IPS-20b (cell line): ENCODE measurements at regions not wholly inside any gene's neighbourhood (a gene's known extent, or its start where the extent isn't known, plus 50 kb on each side); places are given as distances from the start of the nearest gene placed in this dataset.

Experiments used
- H3K27ac ChIP-seq: one replicate; pipeline ENCODE4 v1.5.1; 2013; ENCODE audit warnings: low read length
- H3K27me3 ChIP-seq: 2 replicates; pipeline ENCODE4 v1.6.1; 2013; ENCODE audit warnings: mild to moderate bottlenecking, low read length, inconsistent platforms; ENCODE audit not compliant: insufficient read depth
- H3K36me3 ChIP-seq: 2 replicates; pipeline ENCODE4 v1.6.1; 2013; ENCODE audit warnings: low read depth, mild to moderate bottlenecking, inconsistent platforms, low read length, moderate library complexity; ENCODE audit not compliant: insufficient read depth
- H3K4me1 ChIP-seq: 2 replicates; pipeline ENCODE4 v1.6.1; 2013; ENCODE audit warnings: mild to moderate bottlenecking, control low read depth, inconsistent platforms, low read length, moderate library complexity; ENCODE audit not compliant: insufficient read depth
- H3K4me3 ChIP-seq: 2 replicates; pipeline ENCODE4 v1.5.1; 2013; ENCODE audit warnings: mild to moderate bottlenecking, low read length, inconsistent platforms
- H3K9ac ChIP-seq: 2 replicates; pipeline ENCODE4 v1.6.1; 2013; ENCODE audit warnings: low read depth, mild to moderate bottlenecking, inconsistent platforms, low read length, moderate library complexity
- H3K9me3 ChIP-seq: 2 replicates; pipeline ENCODE4 v1.6.1; 2013; ENCODE audit warnings: mild to moderate bottlenecking, low read depth, low read length, inconsistent platforms; ENCODE audit not compliant: insufficient read depth

GRCh38 chr18:72412927-72413326 lies 131.2 kb downstream of the CBLN2 start:
- H3K9me3 ChIP-seq: no peaks in the 10 kb centered on the region
- H3K4me1 ChIP-seq: no peaks in the 10 kb centered on the region
- H3K4me3 ChIP-seq: no peak overlapping the region
- H3K27me3 ChIP-seq: no peaks in the 10 kb centered on the region
- no peak overlapping the region for H3K27ac ChIP-seq
- H3K9ac ChIP-seq: no peak overlapping the region
- no peaks in the 10 kb centered on the region for H3K36me3 ChIP-seq

DNA sequence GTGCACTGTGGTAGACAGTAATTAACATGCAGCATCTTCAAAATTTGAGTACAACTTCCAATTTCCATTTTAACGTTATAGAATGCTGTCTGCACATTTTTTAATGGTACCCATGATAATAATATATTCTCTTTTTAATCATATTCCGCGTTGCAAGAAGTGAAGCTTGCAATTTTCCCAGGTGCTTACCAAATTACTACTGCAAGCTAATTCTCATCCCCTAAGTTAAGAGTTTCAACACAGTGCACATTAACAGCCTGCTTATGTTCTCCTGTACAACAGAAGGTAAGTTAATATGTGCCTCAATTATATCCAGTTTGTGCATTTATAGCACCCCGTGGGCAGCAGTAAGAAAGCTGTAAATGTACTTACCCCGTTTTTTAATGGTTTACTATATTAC lies 132.9 kb downstream of the CBLN2 start:
- no peak overlapping the region for H3K9ac ChIP-seq
- H3K4me3 ChIP-seq: no peak overlapping the region
- H3K27ac ChIP-seq: no peak overlapping the region
- H3K4me1 ChIP-seq: no peaks in the 10 kb centered on the region
- H3K27me3 ChIP-seq: no peaks in the 10 kb centered on the region
- H3K9me3 ChIP-seq: 0 out of 2 replicates have a peak, but pooled peaks cover 4% of the 10 kb centered on the region
- H3K36me3 ChIP-seq: no peaks in the 10 kb centered on the region

DNA sequence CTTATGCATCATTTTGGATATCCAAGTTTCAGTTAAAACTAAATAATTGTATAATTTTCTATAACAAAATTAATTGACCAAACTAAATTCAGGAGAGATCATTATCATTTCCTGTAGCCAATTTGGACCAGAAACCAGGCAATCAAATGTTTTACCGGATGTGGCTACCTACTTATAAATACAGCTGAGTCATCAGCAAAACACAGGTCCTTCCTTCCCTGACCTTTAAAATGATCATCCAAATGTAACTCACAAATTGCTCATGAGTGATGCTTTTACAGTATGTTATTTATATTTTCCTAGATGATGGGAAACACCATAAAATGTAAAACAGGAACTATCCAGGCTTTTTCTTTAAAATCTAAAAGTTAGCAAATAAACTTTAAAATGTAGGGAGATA lies 133.7 kb downstream of the CBLN2 start:
- Histone ChIP-seq H3K4me3 (no peak overlapping the region), H3K36me3 (no peaks in the 10 kb centered on the region), H3K27me3 (no peaks in the 10 kb centered on the region), H3K9me3 (0 out of 2 replicates have a peak, but pooled peaks cover 4% of the 10 kb centered on the region), H3K27ac (no peak overlapping the region), H3K9ac (no peak overlapping the region), H3K4me1 (no peaks in the 10 kb centered on the region)

GRCh38 chr18:72409903-72410302 lies 134.2 kb downstream of the CBLN2 start:
- Histone ChIP-seq H3K9ac (no peak overlapping the region), H3K4me1 (no peaks in the 10 kb centered on the region), H3K27me3 (no peaks in the 10 kb centered on the region), H3K27ac (no peak overlapping the region), H3K4me3 (no peak overlapping the region), H3K36me3 (no peaks in the 10 kb centered on the region), H3K9me3 (0 out of 2 replicates have a peak, but pooled peaks cover 4% of the 10 kb centered on the region)

- Histone ChIP-seq H3K4me1 (no peaks in the 10 kb centered on the region), H3K4me3 (no peak overlapping the region), H3K9ac (no peak overlapping the region), H3K27me3 (no peaks in the 10 kb centered on the region), H3K36me3 (no peaks in the 10 kb centered on the region), H3K27ac (no peak overlapping the region), H3K9me3 (0 out of 2 replicates have a peak, but pooled peaks cover 4% of the 10 kb centered on the region)
These were observed 137.1 kb downstream of the CBLN2 start for GRCh38 chr18:72407048-72407447.

DNA sequence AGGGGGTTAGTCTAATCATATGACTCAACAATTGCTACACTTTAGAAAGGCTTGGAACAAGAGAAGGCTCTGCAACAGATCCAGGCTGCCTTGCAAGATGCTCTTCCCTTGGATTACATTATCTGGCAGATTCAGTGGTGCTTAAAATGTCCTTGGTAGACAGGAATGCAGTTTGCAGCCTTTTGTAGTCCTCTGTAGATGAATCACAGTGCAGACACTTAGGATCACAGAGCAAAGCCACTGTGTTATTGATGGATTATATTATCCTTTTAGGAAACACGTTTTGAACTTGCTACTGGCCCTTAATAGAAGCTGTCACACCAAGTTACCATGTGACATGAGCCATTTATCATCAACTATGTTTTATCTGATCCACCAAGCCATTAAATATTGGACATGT lies 152.2 kb downstream of the CBLN2 start:
- Histone ChIP-seq H3K9ac (no peak overlapping the region), H3K27ac (no peak overlapping the region), H3K4me1 (no peaks in the 10 kb centered on the region), H3K27me3 (no peaks in the 10 kb centered on the region), H3K36me3 (no peaks in the 10 kb centered on the region), H3K4me3 (no peak overlapping the region), H3K9me3 (no peaks in the 10 kb centered on the region)

DNA sequence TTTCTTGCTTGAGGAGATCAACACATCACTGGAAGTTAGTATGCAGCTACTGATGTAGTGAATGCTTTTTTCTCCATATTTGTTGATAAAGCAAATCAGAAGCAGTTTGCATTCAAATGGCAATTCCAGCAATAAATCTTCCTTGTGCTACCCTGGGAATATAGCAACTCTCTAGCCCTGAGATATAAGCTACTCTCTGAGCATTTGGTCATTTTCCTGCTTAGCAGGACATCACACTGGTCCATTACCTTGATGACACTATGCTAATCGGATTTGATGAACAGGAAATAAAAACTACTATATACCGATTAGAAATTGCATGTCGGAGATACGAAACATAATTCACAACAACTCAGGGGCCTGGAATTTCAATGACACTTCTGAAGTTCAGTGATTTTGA lies 152.7 kb downstream of the CBLN2 start:
- Histone ChIP-seq H3K9ac (no peak overlapping the region), H3K9me3 (no peaks in the 10 kb centered on the region), H3K4me3 (no peak overlapping the region), H3K36me3 (no peaks in the 10 kb centered on the region), H3K27ac (no peak overlapping the region), H3K4me1 (no peaks in the 10 kb centered on the region), H3K27me3 (no peaks in the 10 kb centered on the region)

DNA sequence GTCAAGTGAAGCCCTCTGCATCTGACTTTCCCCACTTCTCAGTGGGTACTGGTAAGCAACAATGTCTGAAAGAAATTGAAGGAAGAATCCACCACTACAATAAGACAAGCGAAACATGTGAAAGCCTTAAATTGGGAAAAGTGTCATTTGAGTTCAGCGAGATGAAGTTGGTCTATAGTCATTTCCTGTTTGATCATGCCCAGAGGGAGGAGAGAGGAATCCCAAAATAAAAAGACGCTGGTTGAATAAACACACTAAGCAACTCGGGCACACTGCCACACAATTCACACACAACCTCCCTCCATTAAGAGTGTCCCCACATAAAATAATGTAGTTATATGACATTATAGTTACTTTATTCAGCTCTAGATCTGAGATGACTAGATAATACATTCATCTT lies 166.1 kb downstream of the CBLN2 start:
- Histone ChIP-seq H3K27ac (no peak overlapping the region), H3K27me3 (no peaks in the 10 kb centered on the region), H3K36me3 (no peaks in the 10 kb centered on the region), H3K4me1 (no peaks in the 10 kb centered on the region), H3K9me3 (no peaks in the 10 kb centered on the region), H3K4me3 (no peak overlapping the region), H3K9ac (no peak overlapping the region)

GRCh38 chr18:72376256-72376655 lies 167.9 kb downstream of the CBLN2 start:
- no peaks in the 10 kb centered on the region for H3K36me3 ChIP-seq
- no peak overlapping the region for H3K4me3 ChIP-seq
- no peak overlapping the region for H3K27ac ChIP-seq

GRCh38 chr18:72375618-72376017 lies 168.5 kb downstream of the CBLN2 start:
- Histone ChIP-seq H3K4me3 (no peak overlapping the region), H3K27ac (no peak overlapping the region), H3K4me1 (no peaks in the 10 kb centered on the region), H3K27me3 (no peaks in the 10 kb centered on the region), H3K9me3 (peaks cover 14% of the 10 kb centered on the region; the same call in 1 of the 2 replicates), H3K36me3 (no peaks in the 10 kb centered on the region), H3K9ac (no peak overlapping the region)

More at GRCh38 chr18:72376256-72376655, 167.9 kb downstream of the CBLN2 start:
- H3K9ac ChIP-seq: no peak overlapping the region
- no peaks in the 10 kb centered on the region for H3K27me3 ChIP-seq
- H3K4me1 ChIP-seq: no peaks in the 10 kb centered on the region
- H3K9me3 ChIP-seq: peaks cover 8% of the 10 kb centered on the region; the same call in 1 of the 2 replicates

DNA sequence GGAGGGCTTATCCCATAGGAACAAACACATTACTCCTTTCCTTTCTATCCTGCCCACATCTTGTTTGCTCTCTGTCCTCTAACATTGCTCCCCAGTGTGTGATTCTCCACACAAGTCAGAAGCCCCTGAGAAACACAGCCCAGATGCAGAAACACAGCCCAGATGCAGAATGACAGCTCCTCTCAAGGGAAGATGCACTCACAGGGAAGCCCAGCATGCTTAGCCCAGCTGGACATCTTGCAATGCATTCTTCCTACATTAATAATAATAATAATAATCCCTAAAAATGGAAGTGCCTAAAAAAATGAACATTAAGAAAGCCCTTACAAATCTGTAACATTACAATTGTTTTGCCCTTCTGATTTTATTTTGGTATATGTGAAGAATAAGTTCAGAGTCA lies 172.1 kb downstream of the CBLN2 start:
- H3K27me3 ChIP-seq: no peaks in the 10 kb centered on the region
- no peaks in the 10 kb centered on the region for H3K36me3 ChIP-seq
- no peak overlapping the region for H3K9ac ChIP-seq
- no peaks in the 10 kb centered on the region for H3K4me1 ChIP-seq
- no peak overlapping the region for H3K4me3 ChIP-seq
- H3K9me3 ChIP-seq: peaks cover 20% of the 10 kb centered on the region; the same call in 1 of the 2 replicates
- H3K27ac ChIP-seq: no peak overlapping the region

DNA sequence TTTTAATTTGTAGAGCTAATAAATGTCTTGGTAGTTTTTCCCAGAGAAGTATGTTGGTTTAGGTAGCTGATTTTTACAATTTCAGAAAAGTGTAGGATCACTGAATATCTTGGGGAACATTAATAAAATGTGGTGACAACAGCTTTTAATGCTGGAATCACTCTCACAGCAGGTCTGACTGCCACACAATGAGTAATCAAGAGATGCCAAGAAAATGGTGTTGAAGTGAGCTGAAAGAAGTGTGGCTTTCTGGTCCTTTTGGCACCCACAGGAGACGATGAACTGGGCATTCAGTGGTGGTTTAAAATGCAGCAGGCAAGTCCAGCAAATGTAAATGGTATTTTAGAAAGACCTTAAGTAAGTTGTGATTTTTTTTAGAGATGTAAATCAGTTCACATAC lies 175.8 kb downstream of the CBLN2 start:
- Histone ChIP-seq H3K9me3 (peaks cover 20% of the 10 kb centered on the region; the same call in 1 of the 2 replicates), H3K9ac (no peak overlapping the region), H3K4me1 (no peaks in the 10 kb centered on the region), H3K27ac (no peak overlapping the region), H3K27me3 (no peaks in the 10 kb centered on the region), H3K4me3 (no peak overlapping the region), H3K36me3 (no peaks in the 10 kb centered on the region)
